ENCODE measurements at regions not wholly inside any gene's neighbourhood (a gene's known extent, or its start where the extent isn't known, plus 50 kb on each side); places are given as distances from the start of the nearest gene placed in this dataset.
A peak's percentile ranks its signal among the peaks of the same experiment; 100 is the strongest.
"Not testable (repeated sequence)": the region's sequence is repeated elsewhere in the genome, so short reads cannot be mapped to it uniquely, and the experiment has no call there.

DNA sequence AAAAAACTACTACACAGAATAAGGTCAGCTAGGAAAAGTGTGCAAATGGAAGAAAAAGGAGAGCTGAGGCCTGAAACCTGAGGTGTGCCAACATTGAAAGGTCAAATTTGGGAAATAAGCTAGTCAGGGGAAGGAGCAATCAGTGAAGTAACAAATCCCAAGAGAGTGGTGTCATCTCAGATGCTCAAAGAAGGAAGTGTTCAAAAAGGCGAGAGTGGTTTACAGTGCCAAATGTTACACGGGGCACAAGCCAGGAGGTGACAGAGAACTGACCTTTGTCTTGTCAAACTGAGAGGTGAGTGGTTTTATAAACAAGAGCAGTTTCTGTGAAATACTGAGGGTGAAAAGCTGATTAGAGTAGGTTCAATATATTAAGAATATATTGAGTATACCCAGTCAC is 83.0 kb upstream of the TCF21 start:
- Mint-ChIP-seq H3K4me3 (no peak overlapping the region), H3K4me1 (no peaks in the 10 kb centered on the region), H3K27ac (no peak overlapping the region), H3K36me3 (no peaks in the 10 kb centered on the region), H3K9me3 (no peaks in the 10 kb centered on the region)
- ATAC-seq = peak; percentile 34
- no peak for DNase-seq (ENCODE audit: low spot score in 2 of 2)

DNA sequence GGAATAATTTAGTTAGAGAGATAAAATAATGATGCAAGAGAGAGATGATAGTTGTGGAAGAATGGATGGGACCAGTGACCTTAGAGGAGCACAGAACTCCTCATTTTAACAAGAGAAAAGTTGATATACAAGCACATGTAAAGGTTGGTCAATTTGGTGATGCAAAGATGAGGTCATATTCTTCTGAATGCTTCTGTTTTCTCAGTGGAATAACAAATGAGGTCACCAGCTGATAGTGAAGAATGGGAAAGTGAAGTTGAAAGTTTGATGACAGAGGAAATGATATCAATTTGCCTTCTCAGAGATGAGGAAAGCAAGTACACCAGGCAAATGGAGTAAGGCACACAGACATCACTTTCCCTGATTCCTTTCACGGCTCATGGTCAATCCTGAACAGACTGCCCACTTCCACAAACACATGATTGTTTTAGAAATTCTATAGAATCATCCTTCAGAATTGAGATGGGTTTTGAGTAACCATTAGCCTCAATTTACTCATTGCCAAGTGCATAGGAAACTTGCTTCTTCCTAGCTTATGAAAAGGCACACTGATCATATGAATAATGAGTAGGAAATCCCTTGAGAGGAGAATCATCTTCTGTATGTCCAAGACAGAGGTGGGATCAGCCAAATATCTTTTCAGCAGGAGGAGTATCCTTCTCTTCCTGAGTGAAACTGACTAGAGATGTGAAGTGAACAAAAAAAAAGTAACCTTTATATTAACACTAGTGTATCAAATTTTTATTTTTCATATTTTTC is 82.4 kb upstream of the TCF21 start:
- ATAC-seq (no peak), DNase-seq (ENCODE audit: low spot score in 2 of 2) (no peak)
- H3K4me3 Mint-ChIP-seq = no peak overlapping the region
- no peaks in the 10 kb centered on the region for H3K36me3 Mint-ChIP-seq
- no peaks in the 10 kb centered on the region for H3K4me1 Mint-ChIP-seq
- no peaks in the 10 kb centered on the region for H3K9me3 Mint-ChIP-seq
- H3K27ac Mint-ChIP-seq = no peak overlapping the region

DNA sequence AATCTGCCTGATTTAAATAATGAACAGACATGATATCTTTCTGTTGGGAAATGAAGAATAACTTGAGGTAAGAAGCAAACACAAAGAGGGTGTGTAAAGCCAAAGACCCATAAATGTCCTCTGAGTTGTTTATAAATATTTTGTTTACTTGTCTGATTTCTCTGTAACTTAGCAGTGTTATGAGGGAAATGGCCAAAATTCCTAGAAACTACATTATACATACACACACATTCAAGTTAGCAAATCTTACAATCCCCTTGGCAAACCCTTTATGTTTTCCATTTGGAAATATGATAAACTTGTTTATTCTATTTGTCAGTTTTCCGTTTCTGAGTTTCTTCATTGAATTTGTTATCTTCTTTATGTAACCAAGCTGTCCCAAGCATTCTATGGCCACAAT is 81.4 kb upstream of the TCF21 start:
- DNase-seq (ENCODE audit: low spot score in 2 of 2) (no peak), ATAC-seq (no peak)
- no peaks in the 10 kb centered on the region for H3K4me1 Mint-ChIP-seq
- no peaks in the 10 kb centered on the region for H3K9me3 Mint-ChIP-seq
- H3K4me3 Mint-ChIP-seq = no peak overlapping the region
- H3K36me3 Mint-ChIP-seq = no peaks in the 10 kb centered on the region
- H3K27ac Mint-ChIP-seq = no peak overlapping the region

DNA sequence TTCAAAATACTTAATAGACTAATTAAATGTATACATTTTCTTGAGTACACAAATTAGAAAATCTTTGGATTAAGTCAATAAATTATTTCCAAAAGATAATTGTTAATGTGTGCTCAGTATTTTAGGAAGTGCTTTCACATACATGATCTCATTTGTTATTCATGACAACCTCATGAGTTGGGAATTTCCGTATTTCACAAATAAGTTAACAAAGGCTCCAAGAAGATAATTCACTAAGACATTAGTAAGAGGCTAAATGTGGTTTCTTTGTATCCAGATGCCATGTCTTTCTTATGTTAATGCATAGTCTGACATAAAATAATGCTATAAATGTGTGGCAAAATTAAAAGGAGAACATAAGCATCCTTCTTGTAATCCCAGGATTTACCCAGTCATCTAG is 79.5 kb upstream of the TCF21 start:
- Mint-ChIP-seq H3K4me3 (no peak overlapping the region), H3K4me1 (no peaks in the 10 kb centered on the region), H3K9me3 (no peaks in the 10 kb centered on the region), H3K36me3 (no peaks in the 10 kb centered on the region), H3K27ac (no peak overlapping the region)
- DNase-seq (ENCODE audit: low spot score in 2 of 2) = no peak
- ATAC-seq = no peak

DNA sequence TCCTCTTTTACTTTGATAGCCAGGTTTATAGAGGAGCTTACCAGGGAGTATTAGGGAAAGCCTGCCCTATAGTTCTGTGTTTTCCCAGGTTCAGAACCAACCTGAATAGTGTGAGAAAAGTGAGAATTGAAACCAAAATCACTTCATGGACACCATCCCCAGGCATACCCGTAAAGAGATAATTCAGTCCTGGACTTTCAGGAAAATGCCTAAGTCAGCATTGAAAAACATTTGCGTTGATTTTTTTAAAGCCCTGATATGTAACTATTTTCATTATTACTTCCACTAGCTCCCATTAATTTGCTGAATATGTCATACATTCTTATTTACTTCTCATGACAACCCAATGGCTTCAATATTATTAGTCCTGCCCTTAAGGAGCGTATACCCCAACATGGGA is 77.4 kb upstream of the TCF21 start:
- Mint-ChIP-seq H3K36me3 (no peaks in the 10 kb centered on the region), H3K4me1 (peaks cover 7% of the 10 kb centered on the region), H3K27ac (no peak overlapping the region), H3K9me3 (peaks cover 3% of the 10 kb centered on the region), H3K4me3 (no peak overlapping the region)
- DNase-seq (ENCODE audit: low spot score in 2 of 2) = no peak
- no peak for ATAC-seq

DNA sequence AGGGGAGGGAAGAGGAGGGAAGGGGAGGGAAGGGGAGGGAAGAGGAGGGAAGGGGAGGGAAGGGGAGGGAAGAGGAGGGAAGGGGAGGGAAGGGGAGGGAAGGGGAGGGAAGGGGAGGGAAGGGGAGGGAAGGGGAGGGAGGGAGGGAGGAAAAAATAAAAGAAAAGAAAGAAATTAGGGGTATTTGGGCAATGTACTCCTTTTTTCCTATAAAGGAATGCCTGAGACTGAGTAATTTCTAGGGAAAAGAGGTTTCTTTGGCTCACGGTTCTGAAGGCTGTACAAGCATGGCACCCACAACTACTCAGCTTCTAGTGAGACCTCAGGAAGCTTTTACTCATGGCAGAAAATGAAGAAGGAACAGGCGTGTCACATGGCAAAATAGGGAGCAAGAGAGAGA is 76.5 kb upstream of the TCF21 start:
- not testable (repeated sequence) for H3K27ac Mint-ChIP-seq; H3K9me3 Mint-ChIP-seq; H3K36me3 Mint-ChIP-seq; H3K4me3 Mint-ChIP-seq; H3K4me1 Mint-ChIP-seq; DNase-seq (ENCODE audit: low spot score in 2 of 2); ATAC-seq

DNA sequence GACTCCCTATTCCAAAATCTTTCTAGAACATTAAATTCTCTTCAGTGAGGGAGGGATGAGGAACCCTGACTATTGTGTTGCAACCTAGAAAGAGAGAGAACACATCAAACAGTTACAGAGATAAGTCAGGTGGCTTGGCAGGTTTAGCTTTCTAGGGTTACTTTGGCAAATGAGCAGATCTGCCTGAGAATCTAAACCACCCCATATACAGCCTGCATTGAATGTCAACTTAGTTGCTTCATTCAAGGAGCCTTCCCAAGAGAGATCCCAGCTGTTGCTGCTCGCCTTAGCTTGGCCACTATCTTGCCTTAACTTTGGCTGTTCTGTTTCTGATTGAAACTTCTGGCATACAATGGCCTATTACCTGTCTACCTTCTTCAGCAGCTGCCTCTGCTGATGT is 74.7 kb upstream of the TCF21 start:
- H3K36me3 Mint-ChIP-seq = no peaks in the 10 kb centered on the region
- peaks cover 7% of the 10 kb centered on the region for H3K4me1 Mint-ChIP-seq
- DNase-seq (ENCODE audit: low spot score in 2 of 2) (no peak), ATAC-seq (no peak)
- peaks cover 3% of the 10 kb centered on the region for H3K9me3 Mint-ChIP-seq
- H3K27ac Mint-ChIP-seq = no peak overlapping the region
- H3K4me3 Mint-ChIP-seq = no peak overlapping the region

DNA sequence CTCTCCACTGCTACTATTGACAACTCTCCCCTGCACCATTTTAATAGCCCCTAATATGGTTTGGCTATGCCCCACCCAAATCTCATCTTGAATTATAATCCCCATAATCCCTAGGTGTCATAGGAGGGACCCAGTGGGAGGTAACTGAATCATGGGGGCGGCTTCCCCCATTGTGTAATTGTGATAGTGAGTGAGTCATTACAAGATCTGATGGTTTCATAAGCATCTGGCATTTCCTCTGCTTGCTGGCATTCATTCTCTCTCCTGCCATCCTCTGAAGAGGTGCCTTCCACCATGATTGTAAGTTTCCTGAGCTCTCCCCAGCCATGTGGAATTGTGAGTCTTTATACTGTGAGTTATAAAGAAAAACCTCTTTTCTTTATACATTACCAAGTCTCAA is 74.1 kb upstream of the TCF21 start:
- Mint-ChIP-seq H3K36me3 (no peaks in the 10 kb centered on the region), H3K4me3 (no peak overlapping the region), H3K9me3 (peaks cover 3% of the 10 kb centered on the region), H3K27ac (no peak overlapping the region), H3K4me1 (peaks cover 7% of the 10 kb centered on the region)
- DNase-seq (ENCODE audit: low spot score in 2 of 2) = no peak
- ATAC-seq = peak; percentile 51

DNA sequence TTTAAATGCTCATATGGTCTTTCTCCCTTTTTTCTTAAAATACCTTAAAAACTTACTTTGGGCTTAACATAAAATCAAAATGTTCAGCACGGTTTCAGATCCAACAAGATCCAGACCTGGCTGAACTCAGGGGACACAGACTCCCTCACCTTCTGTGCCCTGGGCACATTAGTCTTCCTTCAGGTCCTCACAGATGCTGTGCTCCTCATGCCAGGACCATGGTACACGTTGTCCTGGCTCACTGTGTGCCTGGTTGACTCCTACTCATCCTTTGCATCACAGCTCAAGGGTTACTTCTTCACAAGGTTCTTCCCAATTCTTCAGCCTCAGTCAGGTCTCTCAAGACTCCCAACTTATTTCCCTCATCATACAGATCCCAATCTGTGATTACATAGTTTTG is 73.6 kb upstream of the TCF21 start:
- ATAC-seq (no peak), DNase-seq (ENCODE audit: low spot score in 2 of 2) (no peak)
- H3K27ac Mint-ChIP-seq = no peak overlapping the region
- peaks cover 7% of the 10 kb centered on the region for H3K4me1 Mint-ChIP-seq
- peaks cover 3% of the 10 kb centered on the region for H3K9me3 Mint-ChIP-seq
- H3K36me3 Mint-ChIP-seq = no peaks in the 10 kb centered on the region
- H3K4me3 Mint-ChIP-seq = no peak overlapping the region

DNA sequence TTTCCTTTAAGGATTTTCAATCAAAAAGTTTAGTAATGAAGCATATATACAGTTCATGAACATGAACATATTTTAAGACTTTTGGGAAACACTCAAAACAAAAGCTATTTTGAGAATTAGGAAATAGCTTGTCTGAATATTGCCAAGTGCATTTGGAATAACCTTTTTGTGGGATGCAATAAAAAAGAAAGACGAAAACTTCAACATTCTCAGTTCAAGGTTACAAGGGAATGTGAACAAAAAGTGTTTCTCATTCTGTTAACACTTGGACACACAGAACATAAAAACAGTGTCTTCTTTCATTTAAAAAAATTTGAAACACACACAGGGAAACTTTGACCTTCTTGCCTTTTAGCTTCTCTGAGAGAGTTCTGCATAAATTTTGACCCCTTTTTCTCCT is 72.7 kb upstream of the TCF21 start:
- ATAC-seq = no peak

DNA sequence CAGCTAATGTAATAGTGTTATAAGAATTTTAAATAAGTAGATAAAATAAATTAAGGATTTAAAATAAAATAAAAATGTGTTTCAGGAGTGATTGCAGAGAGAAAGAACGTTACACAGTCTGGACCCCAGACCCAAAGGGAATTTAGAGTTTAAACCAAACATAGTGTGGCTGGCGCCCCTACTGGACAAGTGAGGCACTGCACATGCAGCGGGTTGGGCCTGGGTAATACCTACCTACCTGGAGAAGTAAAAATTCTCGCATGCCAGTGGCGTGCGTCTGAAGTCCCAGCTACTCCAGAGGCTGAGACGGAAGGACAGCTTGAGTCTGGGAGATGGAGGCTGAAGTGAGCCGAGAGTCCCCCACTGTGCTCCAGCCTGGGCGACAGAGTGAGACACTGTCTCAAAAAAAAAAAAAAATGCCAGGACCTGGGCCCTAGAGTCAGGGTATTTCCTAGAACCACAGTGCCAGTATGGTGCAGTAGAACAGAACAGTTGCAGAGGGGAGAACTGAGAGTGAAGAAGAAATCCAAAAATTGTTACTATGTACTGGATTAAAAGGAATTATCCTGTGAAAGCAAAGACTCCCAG is 71.4 kb upstream of the TCF21 start:
- ATAC-seq (no peak), DNase-seq (ENCODE audit: low spot score in 2 of 2) (peak; percentile 15 to 65)
- Mint-ChIP-seq H3K27ac (no peak overlapping the region), H3K9me3 (peaks cover 3% of the 10 kb centered on the region), H3K4me3 (no peak overlapping the region), H3K36me3 (no peaks in the 10 kb centered on the region), H3K4me1 (peaks cover 7% of the 10 kb centered on the region)

More for the DNA sequence above, 72.7 kb upstream of the TCF21 start:
- Mint-ChIP-seq H3K27ac (no peak overlapping the region), H3K4me1 (peaks cover 7% of the 10 kb centered on the region), H3K4me3 (no peak overlapping the region), H3K36me3 (no peaks in the 10 kb centered on the region), H3K9me3 (peaks cover 3% of the 10 kb centered on the region)
- no peak for DNase-seq (ENCODE audit: low spot score in 2 of 2)

DNA sequence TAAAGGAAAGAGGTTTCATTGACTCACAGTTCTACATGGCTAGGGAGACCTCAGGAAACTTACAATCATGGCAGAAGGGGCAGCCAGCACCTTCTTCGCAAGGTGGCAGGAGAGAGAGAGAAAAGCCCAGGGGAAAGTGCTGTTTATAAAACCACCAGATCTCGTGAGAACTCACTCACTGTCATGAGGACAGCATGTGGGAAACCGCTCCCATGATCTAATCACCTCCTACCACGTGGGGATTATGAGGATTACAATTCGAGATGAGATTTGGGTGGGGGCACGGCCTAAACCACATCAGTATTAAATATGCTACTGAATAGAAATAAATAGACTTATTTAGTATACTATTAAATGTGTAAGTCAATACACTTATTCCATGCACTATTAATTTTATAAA is 70.6 kb upstream of the TCF21 start:
- no peak overlapping the region for H3K27ac Mint-ChIP-seq
- peaks cover 7% of the 10 kb centered on the region for H3K4me1 Mint-ChIP-seq
- no peak for DNase-seq (ENCODE audit: low spot score in 2 of 2)
- H3K36me3 Mint-ChIP-seq = no peaks in the 10 kb centered on the region
- H3K4me3 Mint-ChIP-seq = no peak overlapping the region
- ATAC-seq = no peak
- peaks cover 3% of the 10 kb centered on the region for H3K9me3 Mint-ChIP-seq

DNA sequence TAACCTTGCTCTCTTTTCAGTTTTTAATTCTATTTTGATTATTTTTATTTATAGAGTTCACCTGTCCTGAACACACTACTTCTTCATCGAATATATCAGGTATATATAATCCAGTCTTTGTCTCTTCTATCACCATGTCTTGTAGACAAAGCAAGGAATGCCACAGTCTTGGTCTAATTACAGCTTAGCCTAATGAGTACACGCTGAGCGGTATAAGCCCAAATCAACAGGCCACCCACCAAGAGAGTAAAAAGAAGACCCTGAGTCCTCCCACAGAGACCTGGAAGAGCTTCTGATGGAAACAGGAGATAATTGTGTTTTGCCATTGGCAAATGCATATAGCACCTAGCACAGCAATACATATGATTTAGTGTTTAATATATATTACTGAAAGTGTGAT is 68.7 kb upstream of the TCF21 start:
- H3K4me1 Mint-ChIP-seq = peaks cover 6% of the 10 kb centered on the region
- no peak for DNase-seq (ENCODE audit: low spot score in 2 of 2)
- no peak overlapping the region for H3K27ac Mint-ChIP-seq
- H3K4me3 Mint-ChIP-seq = no peak overlapping the region
- no peaks in the 10 kb centered on the region for H3K36me3 Mint-ChIP-seq
- peaks cover 3% of the 10 kb centered on the region for H3K9me3 Mint-ChIP-seq
- no peak for ATAC-seq

DNA sequence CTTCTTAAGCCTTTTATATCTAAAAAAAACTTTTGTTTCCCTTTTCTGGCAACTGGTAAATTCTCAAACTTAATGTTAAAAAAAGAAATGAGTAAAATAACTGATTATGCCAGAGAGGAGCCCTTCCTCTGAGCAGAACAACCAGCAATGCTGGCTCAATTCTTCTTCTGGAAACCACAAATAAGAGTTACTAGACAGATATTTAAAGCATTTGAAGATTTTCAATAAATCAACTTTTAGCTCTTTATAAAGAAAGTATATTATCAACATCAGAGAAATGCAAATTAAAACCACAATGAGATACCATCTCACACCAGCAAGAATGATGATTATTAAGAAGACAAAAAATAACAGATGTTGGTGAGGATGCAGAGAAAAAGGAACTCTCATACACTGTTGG is 61.1 kb upstream of the TCF21 start:
- no peaks in the 10 kb centered on the region for H3K36me3 Mint-ChIP-seq
- DNase-seq (ENCODE audit: low spot score in 2 of 2) (no peak), ATAC-seq (no peak)
- H3K9me3 Mint-ChIP-seq = no peaks in the 10 kb centered on the region
- H3K4me1 Mint-ChIP-seq = no peaks in the 10 kb centered on the region
- no peak overlapping the region for H3K4me3 Mint-ChIP-seq
- H3K27ac Mint-ChIP-seq = no peak overlapping the region

DNA sequence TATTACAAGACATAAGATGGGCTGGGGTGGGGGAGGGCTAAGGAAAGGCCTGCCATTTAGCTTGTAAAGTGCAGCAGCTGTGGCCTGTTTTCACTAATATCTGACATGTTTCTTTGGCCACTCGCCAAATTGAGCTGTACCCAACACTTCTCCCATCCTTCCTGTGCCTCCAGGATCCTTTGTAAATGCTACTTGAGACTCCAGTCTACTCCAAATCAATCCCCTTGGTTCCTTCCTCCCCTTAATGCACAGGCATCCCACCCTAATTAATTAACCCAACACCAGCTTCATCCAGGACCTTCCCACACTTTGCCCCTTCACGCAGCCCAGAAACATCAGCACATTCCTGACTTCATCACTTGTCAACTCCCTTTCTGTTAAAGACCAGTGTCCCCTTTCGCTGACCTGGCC is 55.0 kb upstream of the TCF21 start:
- Mint-ChIP-seq H3K36me3 (no peaks in the 10 kb centered on the region), H3K4me3 (no peak overlapping the region), H3K4me1 (peaks cover 7% of the 10 kb centered on the region), H3K9me3 (no peaks in the 10 kb centered on the region), H3K27ac (no peak overlapping the region)
- DNase-seq (ENCODE audit: low spot score in 2 of 2) (no peak), ATAC-seq (no peak)

DNA sequence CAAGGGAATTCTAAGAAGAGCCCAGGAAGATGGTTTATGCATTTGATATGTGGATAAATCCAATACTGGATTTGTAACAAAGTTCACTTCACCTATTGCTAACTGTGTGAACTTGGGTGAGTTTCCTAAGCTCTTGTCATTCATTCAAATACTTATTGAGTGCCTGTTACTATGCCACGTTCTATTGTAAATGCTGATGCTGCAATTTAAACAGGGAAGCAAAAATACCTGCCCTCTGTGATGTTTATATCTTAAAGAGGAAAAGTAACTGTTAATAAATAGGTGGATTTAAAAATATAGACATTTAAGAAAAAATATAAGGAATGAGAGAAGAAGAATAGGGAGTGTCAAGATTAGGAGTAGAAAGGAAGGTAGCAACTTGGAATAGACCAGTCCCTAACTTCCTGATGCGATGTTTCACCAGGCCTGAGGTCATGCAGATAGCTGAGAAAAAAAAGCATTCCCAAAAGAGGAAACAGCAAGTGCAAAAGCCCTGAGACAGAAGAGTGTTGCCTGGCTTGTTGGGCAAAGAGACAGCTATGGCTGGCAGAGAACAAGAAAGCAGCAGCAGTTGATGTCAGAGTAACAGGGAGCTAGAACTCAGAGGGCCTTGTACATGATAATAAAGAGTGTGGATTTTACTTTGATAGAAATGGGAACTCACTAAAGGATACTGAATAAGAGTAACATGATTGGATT is 54.3 kb upstream of the TCF21 start:
- Mint-ChIP-seq H3K4me1 (peaks cover 7% of the 10 kb centered on the region), H3K36me3 (no peaks in the 10 kb centered on the region), H3K27ac (no peak overlapping the region), H3K4me3 (no peak overlapping the region), H3K9me3 (no peaks in the 10 kb centered on the region)
- DNase-seq (ENCODE audit: low spot score in 2 of 2) (no peak), ATAC-seq (no peak)

Data from stimulated activated effector memory CD8-positive, alpha-beta T cell treated with anti-CD3 and anti-CD28 coated beads, Interleukin-12 subunit alpha, Interleukin-12 subunit beta, amount 100 ng/mL, for 72 hours (primary cell).